GM12865 (cell line): ENCODE measurements at regions not wholly inside any gene's neighbourhood (a gene's known extent, or its start where the extent isn't known, plus 50 kb on each side); places are given as distances from the start of the nearest gene placed in this dataset.

Experiments
- DNase-seq: peaks from one replicate; pipeline ENCODE4 v3.0.0; 2010; ENCODE audit warnings: low read depth
- H3K4me3 ChIP-seq: 2 replicates; pipeline ENCODE4 v1.5.1; 2011; ENCODE audit warnings: mild to moderate bottlenecking, low read depth, low read length, control low read depth
- CTCF ChIP-seq: IDR thresholded peaks from 2 replicates; pipeline ENCODE4 v1.5.1; 2011; ENCODE audit warnings: low read length, control low read depth, low read depth, inconsistent platforms; ENCODE audit not compliant: insufficient read depth; ENCODE audit errors: missing control alignments

GRCh38 chr3:21260507-21260906, 490.5 kb downstream of the ZNF385D start:
- H3K4me3 ChIP-seq: no peak overlapping the region
- TF ChIP-seq CTCF: no peak
- no peak for DNase-seq

GRCh38 chr3:21259896-21260295, 491.1 kb downstream of the ZNF385D start:
- no peak overlapping the region for H3K4me3 ChIP-seq
- no peak for DNase-seq
- TF ChIP-seq CTCF: no peak

- DNase-seq: no peak
- TF ChIP-seq CTCF: no peak
- no peak overlapping the region for H3K4me3 ChIP-seq
These were observed 494.1 kb downstream of the ZNF385D start for GRCh38 chr3:21256932-21257331.

- no peak overlapping the region for H3K4me3 ChIP-seq
- no peak for TF ChIP-seq CTCF
- no peak for DNase-seq
These were observed 512.3 kb downstream of the ZNF385D start for GRCh38 chr3:21238661-21239060.

- no peak overlapping the region for H3K4me3 ChIP-seq
- TF ChIP-seq CTCF: no peak
- no peak for DNase-seq
These were observed 513.4 kb downstream of the ZNF385D start for GRCh38 chr3:21237638-21238037.

- no peak for DNase-seq
- no peak overlapping the region for H3K4me3 ChIP-seq
- no peak for TF ChIP-seq CTCF
These were observed 515.5 kb downstream of the ZNF385D start for GRCh38 chr3:21235491-21235890.

GRCh38 chr3:21234933-21235332, 516.1 kb downstream of the ZNF385D start:
- no peak for TF ChIP-seq CTCF
- no peak overlapping the region for H3K4me3 ChIP-seq
- no peak for DNase-seq
